GM21526 (cell line): ENCODE measurements at regions not wholly inside any gene's neighbourhood (a gene's known extent, or its start where the extent isn't known, plus 50 kb on each side); places are given as distances from the start of the nearest gene placed in this dataset.

Source experiments
- ATAC-seq: cut with Tn5 transposase; IDR thresholded peaks from one replicate; pipeline ENCODE4 v1.9.1; 2021; ENCODE audit warnings: moderate library complexity; ENCODE audit not compliant: unreplicated experiment, low FRiP score

DNA sequence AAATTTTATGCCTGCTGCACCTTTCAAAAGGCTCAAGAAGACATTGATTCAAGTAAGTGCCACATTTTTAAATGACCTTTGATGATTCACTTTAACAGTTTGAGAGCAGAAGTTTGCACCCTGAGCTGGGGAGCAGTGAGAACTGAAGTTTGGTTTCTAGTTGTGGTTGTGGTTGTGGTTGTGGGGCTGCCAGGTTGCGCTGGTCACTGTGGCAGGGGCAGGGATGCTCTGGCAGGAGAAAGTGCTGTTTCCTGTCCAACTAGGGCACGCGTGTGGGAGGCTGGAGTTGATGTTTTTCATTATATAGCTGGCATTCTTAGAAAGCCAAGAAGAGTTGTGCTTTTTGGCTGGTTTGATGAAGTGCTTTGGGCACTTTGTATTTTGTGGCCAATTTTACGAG lies 339.7 kb upstream of the NR2F2 start:
- ATAC-seq = no peak

DNA sequence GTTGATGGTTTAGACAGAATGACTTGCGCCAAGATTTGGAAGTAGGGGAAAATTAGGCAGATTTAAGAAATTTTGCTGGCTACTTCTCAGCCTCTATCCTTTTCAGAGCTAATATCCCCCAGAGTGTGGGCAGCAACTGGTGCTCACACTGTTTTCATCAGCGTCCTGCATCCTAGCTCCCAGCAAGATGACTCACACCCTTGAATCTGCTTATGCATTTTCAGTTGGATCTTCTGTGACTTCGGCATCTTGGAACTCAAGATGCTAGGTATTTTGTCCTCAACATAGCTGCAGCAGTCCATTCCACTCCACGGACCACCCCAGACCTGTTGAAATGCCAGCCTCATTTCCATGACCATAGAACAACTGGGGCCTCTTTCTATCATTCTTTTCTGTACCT lies 336.1 kb upstream of the NR2F2 start:
- ATAC-seq = no peak

DNA sequence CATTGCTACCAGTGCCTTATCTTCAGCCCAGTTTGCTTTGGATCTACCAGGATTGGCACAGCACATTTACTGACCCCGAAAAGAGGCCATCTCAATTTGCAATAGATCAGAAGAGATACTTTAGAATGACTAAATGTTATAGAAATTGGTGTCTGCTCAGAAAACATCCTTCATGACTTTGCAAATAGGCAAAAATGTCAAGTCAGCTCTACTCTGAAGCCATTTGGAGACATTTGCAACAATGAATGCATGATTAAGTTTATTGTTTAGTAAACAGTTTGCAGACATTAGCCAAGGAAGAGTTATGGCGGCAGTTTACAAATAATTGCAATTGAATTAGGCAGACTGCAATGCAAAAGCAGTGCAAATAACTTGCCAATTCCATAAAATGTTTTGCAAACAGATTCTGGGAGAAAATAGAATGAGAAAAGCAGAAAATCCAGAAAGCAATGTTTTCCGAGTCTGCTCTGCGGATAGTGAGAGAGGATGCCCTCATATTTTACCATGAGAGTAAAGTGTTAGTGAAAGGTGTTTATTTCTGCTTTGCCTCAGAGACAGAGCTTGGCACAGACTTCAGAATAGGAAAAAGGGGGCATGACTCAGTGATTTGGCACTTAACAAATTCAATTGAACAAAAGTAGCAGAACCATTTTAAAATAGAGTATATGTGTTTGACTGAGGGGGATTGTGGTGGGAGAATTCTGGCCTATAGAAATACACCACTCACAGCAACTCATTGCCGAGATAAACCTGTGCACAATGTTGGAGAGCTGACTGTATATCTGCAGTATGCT lies 334.9 kb upstream of the NR2F2 start:
- no peak for ATAC-seq

DNA sequence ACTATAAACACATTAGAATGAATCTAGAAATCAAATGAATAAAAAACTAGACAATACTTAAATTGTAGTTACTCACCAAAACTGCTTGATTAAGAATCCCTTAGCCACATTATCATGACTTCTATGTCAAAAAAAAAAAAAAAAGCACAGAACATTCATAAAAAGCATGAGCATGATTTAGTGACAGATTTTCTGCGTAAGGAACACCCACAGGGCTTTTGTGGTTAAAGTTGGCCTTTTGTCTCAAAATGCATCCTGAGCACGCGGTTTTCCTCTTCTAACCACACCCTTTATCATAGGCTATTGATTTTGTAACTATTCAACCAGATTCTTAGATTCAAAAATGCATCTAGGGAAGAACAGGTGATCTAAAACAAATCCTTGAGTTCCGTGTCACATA lies 334.0 kb upstream of the NR2F2 start:
- ATAC-seq = no peak

DNA sequence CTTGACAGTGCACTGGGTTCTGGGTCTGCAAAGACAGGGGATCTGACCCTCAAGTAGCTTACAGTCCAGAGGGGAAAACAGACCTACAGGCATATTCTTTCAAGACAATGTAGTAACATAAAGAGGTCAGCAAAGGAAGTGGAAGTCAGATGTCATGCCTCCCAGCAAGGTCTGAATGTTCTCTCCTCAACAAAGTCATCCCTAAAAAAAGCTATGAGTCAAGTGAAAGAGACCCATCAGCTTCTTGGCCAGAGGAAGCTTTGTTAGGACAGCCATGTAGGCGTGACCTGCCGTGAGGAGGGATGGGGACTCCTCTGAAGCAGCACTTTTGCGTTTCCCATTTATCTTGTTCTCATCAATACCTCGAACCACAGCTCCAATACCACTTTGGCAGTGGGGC lies 331.6 kb upstream of the NR2F2 start:
- ATAC-seq = no peak

DNA sequence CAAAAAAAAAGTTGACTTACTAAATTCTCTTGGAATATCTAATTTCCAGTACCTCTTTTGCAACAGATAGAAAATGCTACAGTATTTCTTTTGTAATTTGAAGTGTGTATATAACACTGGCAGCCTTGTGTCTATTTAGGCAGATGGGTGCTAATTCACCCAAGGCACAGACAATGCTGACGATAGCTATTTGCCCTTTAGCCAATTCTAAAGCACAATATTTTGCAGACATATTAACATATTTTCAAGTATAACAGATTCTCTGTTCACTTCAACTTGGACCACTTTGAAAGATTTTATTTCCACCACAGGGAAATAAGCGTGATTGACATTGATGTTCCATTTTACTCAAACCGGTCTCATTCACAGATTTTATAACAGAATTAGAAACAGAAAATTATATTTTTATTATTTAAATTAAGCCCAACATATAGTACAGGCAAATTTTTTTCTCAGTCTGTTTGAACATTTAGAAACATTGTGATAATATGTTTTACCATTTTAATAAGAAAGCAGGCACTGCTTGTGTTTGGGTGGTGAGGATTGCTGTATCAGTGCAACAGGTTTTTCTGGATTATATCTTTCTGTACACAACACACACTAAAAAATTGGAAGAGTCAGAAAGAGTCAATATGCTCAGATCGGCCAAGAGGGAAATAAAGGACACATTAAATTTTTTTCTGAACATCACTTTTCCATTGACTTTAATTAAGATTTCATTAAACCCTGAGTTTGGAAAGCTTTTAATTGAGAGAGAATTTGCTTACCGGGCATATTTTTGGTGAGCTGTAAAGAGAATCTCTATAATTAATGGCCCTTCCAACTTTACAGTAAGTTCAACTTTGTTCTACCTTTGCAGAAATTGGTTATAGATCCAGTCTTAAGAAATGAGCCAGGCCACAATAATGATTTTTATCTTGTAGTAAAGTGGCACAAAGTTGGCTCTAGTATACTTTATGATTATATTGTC lies 327.3 kb upstream of the NR2F2 start:
- ATAC-seq = no peak

DNA sequence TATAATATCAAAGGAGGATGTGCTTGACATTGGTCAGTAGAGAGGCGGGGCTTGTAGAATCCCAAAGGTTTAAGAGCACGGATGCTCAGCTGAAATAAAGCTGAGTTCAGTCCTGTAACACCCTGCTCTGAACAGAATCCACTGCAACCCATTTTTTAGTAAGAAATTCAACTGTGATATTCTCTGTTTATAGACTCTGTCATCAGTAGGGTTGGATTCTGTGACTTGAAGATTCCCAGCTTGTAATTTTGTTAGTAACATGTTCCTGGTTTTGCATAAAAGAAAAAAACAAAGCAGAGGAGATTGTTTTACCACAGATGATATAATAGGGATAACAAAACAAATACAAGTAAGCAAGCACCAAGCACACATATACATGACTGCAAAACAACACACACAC lies 324.6 kb upstream of the NR2F2 start:
- ATAC-seq = no peak

DNA sequence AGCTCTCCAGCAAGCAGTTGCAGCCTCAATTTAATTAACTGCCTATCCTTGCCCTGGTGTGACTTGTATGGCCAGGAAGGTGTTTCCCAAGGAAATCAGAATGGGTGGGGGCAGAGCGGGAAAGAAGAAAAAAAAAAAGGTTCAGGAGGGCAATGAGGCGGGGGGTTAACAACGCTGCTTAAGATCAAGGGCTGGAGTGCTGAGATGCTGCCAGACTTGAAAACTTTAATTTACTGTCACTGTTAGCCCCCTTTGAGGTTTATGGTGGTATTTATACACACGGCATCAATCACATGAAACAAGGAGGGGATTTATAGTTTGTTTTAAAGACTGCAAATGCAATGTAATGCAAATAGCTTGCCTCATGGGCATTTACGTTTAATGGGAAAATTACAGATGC lies 319.4 kb upstream of the NR2F2 start:
- no peak for ATAC-seq

DNA sequence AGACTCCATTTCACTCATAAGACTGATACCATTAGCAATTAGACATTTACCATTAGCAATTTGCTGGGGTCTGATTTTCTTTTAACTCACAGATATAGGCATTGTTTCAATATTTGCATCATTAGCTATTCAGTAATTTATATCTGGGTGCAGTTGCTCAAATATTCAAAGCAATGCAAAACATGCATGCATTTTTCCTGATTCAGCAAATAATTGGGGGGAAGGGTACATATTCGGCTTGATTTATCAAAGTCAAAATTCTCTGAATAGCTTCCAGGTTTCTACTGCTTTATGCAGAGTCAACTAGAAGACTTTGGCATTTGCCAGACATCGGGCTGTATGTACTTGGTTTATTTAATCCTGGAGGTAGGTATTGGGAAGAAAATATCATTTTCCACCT lies 315.6 kb upstream of the NR2F2 start:
- no peak for ATAC-seq

DNA sequence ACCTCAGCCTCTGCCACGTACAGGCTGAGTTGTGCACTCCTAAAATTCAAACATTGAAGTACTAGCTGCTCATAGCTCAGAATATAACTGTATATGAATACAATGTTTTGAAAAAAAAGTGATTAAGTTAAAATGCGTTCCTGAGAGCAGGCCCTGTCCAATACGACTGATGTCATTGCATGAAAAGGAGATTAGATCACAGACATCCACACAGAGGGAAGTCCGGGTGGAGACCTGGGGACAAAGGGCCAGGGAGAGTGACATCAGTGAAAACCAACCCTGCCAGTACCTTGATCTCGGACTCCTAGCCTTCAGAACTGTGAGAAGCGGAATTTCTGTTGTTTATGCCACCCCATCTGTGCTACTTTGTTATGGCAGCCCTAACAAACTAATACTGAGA lies 311.4 kb upstream of the NR2F2 start:
- ATAC-seq = no peak

DNA sequence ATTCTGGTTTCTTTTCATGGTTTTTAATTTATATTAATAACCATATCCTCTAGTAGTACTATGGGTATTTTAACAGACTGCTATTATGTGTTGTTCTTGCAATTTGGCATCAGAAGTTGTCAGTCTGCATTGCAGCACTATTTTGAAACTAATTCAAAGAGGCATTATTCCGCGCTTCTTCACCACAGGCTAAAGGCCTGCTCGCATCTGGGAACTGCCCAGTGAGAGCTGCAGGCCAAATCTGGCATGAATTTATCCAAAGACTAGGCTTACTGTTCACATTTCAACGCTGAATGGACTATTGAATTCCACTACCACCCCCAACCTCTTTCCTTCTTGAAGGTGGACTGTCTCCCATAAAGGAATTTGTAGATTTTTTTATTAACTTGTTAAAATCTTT lies 310.4 kb upstream of the NR2F2 start:
- no peak for ATAC-seq

DNA sequence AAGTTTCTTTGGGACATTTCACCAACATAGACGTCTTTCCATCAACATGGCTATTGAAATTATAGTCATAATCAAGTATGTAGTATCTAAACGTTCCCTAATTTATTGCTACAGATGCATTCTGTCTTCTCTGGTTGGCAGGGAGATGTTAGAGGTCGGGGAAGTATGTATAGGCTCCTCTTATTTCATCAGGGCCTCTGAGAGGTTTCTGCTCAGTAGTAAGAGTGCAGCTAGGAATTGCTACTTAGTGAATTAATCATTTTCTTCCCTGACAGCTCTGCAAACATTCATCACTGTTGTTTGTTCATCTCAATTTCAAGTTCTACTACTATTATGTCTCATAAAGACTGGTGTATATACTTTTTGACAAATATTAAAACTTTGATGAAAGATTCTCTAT lies 309.7 kb upstream of the NR2F2 start:
- ATAC-seq = no peak

DNA sequence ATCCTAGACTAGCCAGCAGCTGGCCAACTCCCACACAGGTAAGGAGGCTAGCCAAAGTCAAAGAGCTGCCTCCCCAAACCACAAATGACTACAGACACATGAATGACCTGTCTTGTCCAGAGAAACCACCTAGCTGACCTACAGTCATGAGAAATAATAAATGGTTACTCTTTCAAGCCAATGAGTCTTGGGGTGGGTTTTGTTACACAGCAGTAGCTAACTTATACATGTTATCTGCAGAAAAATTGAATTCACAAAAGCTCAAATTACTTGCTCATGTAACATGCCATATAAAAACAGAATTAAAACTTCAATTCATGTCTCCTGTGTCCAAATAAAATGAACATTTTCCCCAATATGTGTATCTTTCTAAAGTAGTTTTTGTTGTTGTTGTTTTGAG lies 307.4 kb upstream of the NR2F2 start:
- no peak for ATAC-seq

DNA sequence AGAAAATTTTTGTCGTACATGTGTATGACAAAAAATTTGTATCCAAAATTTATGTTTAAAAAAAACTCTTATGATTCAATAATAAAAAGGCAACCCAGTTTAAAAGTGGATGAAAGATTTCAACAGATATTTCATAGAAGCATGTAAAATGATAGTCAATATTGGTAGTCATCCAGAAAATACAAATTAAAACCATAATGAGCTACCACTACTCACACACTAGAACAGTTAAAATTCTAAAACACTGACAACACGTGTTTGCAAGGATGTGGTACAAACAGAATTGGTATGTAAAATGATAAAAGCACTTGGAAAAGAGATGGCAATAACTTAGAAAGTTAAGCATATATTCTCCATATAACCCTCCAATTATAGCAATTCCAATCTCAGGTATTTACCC lies 303.0 kb upstream of the NR2F2 start:
- ATAC-seq = no peak

DNA sequence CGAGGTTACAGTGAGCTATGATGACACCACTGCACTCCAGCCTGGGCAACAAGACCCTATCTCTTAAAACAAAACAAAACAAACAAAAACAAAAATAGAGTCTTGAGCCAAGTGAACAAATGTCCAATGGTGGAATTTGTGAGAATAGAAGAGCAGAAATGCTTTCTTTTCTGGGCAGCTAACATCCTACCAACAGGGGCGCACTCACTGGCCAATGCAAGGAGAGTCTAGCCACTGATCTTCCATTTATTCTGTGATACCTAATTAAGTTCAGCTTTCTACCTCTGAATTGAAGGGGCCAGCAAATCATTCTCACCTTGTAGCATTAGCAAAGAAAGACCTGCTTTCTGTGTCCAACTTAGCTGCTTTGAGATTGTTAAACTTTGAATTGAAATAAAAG lies 301.9 kb upstream of the NR2F2 start:
- no peak for ATAC-seq

DNA sequence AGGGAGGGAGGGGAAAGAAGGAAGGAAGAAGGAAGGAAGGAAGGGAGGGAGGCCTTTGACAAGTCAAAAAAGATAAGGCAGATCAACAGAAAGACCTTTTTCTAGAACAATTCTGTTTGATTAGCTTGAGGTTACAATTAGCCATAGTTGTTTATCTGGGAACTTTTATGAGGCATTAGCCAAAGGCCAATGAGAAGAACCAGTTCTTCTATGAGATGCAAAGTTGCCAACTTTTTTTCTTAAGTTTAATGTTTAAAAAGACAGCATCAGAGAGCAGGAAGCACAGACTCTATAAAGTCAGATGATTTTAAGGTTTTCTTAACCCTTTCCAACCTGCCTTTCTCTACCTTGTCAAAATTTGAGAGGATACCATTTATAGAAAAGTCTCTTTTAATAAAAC lies 301.3 kb upstream of the NR2F2 start:
- ATAC-seq = no peak

DNA sequence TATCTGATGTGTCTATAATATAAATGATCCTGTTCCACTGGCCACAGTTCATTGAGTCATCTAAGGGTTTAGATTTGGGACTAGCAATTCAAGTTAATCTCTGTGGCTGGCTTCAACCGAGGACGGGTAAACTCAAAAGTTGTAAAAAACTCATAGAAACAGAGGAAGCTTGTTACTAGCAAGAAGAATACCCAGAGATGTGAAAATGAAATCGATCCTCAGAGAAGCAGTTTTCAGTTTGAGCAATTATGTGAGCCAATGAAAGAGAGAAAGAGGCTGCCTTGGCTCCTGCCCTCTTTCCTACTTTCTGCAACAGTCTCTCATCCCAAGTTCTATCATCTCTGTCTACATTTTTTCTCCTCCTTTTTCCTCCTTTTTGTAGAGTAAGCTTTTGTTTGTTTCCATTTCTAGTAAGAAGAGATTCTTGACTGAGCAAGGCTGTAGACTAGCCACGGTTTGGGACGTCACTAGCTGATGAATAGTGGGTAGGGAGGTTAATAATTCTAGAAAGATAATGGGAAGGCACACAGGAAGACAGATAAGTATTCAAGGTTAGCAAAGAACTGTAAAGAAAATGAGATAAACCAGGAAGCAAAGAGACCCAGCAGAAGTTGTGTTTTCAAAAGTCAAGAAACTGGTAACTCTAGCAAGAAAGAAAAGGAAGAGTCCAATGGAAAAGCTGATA lies 298.9 kb upstream of the NR2F2 start:
- no peak for ATAC-seq

DNA sequence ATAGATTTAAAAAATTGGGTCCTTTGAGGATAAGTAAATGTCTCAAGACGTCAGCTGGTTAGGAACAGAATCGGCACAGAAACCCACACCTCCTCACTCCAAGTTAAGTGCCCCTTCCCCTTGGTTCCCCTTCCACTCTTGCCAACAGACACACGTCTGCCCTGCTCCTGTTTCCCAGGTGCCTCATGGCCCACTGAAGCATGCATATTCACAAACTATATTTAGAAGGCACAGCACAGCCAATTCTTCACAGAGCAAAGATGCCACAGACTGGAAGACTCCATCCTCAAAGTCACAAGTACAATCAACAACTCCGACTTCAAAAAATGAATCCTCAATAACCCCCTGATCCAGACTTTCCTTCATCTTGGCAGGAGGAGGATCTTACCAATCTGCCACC lies 295.4 kb upstream of the NR2F2 start:
- no peak for ATAC-seq

DNA sequence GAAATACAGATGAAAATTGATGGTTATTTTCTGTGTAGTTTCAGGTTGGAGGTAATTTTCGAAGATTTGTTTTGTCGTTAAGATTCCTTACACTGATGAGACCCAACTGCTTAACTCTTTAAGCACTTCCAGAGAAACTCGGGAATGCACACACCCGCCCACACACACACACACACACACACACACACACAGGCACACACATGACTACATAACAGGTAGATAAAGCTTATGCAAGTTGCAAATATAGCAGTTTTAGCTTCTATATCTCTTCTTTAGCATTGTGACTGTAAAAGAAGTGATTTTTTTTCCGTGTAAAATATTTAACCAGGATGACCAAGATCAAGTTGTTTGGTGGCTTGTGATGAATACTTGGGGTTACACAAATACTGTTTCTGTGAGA lies 294.9 kb upstream of the NR2F2 start:
- no peak for ATAC-seq

DNA sequence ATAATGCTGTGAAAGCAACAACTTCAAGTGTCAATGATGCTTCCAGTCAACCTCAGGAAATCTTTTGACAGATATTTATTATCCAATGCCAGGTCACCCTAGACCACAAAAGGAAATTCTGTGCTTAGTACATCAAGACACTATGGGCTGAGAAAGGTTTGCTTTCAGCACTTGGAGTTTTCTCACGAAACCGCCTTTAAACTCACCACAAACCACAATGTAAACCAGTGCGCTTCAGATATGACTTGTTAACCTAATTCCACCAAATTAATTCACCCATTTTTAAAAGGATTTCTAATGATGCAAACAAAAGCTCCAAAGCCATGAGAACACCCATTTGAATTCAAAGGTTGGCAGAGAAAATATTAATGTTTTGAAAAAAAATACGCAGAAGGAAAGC lies 292.9 kb upstream of the NR2F2 start:
- ATAC-seq = peak; percentile 58

DNA sequence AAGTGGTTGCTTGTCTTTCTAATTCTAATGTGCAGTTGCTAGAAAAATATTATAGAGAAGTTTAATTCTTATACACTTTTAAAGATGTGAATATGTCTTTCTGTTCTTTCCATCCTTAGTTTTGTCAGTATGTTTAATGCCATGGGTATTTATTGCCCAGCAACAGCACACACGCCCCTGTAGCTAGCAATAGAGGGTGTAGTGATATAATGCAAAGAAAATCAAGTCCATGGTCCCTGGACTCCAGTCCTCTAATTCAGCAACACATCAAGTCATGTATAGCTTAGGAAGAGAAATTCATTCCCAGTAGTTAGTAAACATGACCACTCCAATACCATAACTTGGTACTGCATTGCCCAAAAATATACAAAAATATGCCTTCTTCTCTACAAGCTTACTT lies 292.4 kb upstream of the NR2F2 start:
- no peak for ATAC-seq
